GM21390 (cell line): ENCODE measurements at regions not wholly inside any gene's neighbourhood (a gene's known extent, or its start where the extent isn't known, plus 50 kb on each side); places are given as distances from the start of the nearest gene placed in this dataset.

ENCODE experiments used
- ATAC-seq: cut with Tn5 transposase; IDR thresholded peaks from one replicate; pipeline ENCODE4 v1.9.1; 2021; ENCODE audit not compliant: unreplicated experiment

DNA sequence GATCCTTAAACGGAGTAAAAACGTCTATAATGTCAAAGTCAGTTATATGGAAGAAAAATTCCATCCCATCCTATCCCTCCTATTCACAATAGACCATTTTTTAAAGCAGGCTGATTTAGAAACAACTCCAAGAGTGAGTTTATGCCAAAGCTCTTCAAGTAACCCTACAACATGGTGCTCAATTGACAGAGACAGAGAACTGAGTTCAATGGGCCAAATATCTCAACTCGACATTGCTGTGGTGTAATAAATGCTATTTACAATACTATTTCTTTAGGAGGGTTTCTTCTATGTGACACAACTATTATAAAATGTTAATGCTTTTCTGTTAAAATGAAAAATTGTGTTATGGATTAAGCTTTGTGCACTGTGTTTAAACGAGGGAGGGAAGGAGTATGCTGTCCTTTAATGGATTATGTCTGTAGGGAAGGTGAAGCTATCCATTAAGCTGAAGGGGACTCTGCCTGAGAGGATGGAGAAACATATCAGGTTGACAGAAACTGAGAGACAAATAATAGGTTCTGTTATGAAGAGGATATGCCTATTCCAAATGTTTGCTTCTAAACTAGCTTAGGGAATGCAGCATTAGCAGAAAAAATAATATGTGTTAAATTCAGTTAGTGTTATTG lies 362.5 kb upstream of the CHRM3 start:
- ATAC-seq, result no peak

DNA sequence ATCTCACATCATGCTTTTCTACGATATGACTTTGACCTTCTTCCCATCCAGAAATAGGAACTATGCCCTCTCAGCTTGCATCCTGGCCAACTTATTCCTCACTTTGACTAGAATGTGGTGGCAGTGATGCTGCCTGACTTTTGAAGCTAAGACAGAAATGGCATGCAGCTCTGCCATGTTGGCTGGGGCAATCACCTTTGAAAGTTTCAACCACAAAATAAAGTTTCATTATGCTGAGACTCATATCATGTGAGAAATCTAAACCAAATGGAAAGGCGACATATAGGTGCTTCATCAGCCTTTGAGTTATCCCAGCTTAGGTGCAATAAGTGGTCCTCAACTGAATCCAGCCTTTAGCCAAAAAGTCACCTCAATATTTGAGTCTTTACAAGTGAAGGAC lies 370.0 kb upstream of the CHRM3 start:
- no peak for ATAC-seq

DNA sequence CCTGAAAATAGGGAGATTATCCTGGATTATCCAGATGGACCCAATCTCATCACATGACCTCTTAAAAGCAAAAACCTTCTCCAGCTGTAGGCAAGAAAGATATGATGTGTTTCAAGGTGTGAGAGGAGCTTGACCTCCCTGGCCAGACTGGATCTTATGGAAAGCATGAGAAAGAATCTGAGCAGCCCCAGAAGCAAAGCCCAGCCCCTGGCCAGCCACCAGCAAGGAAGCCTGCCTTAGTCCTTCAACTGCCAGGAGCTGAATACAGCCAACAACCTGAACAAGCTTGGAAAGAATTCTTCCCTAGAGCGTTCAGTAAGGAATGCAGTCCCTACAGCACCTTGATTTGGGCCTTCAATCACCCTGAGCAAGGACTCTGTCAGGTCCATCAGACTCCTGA lies 375.0 kb upstream of the CHRM3 start:
- ATAC-seq, result no peak

DNA sequence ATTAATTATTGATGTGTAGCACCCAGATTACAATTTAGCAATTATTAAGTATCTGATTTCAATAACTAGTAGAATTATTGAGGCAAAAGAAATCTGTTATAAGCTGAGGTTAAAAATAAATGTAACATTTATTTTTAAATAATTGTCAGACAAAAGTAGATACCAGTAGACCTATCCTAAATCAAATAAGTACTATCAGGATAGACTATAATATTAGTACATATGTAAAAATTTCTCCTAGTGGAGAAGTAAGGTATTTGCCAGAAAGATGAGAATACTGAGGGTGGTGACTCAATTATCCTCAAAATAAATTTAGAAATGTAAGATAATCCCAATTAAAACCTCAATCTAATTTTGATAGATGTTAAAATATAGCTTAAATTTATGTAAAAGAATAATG lies 377.8 kb upstream of the CHRM3 start:
- no peak for ATAC-seq

DNA sequence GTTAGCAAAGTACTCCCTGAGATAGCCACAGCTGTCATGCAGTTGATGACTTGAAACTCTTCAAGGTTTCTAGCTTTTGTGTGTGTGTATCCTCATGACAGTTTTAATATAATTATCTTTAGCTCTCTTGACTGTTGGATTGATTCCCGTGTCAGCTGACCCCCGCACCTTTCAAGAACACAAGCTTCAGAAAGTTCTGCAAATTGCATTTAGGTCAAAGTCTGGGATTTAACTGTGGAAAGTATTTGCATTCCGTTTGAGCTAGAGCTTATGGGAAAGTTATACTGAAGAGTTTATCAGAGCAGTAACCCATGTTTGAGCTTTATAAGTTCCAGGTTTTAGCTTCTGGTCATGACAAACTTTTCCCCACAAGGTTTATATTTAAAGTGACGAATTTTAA lies 380.1 kb upstream of the CHRM3 start:
- ATAC-seq, result no peak

DNA sequence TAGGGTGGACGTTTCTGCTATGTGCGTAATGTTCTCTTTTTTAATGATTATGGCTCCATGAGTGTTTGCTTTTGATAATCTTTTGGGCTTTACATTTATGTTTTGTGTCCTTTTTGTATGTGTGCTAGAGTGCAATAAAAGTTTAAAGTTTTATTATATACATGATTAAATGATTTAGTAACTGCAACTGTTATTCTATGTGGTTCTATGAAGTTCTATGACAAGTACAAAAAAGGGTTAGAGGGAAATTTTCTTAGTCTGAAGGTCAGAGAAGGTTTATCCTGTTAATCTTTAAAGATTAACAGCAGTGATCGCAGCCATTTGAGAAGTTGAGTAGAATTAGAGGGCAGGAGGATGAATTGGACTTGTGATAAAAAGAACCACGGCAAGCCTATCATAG lies 386.4 kb upstream of the CHRM3 start:
- ATAC-seq, result no peak

DNA sequence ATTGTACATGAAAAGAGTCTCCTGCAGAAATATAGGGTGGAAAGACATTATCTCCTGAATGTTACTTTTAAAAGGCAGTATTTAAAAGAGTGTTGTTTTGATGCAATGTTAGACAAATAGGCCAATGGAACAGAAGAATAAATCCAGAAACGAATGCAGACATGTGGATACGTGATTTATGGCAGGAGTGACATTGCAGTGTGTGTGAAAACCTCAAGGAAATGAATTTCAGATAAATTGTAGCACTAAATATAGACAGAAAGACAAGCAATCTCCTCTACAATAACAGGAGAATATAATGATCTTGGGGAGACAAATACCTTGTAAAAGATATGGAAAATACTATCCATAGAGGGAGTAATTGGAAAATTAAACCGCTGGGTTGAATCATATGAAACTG lies 387.8 kb upstream of the CHRM3 start:
- no peak for ATAC-seq

DNA sequence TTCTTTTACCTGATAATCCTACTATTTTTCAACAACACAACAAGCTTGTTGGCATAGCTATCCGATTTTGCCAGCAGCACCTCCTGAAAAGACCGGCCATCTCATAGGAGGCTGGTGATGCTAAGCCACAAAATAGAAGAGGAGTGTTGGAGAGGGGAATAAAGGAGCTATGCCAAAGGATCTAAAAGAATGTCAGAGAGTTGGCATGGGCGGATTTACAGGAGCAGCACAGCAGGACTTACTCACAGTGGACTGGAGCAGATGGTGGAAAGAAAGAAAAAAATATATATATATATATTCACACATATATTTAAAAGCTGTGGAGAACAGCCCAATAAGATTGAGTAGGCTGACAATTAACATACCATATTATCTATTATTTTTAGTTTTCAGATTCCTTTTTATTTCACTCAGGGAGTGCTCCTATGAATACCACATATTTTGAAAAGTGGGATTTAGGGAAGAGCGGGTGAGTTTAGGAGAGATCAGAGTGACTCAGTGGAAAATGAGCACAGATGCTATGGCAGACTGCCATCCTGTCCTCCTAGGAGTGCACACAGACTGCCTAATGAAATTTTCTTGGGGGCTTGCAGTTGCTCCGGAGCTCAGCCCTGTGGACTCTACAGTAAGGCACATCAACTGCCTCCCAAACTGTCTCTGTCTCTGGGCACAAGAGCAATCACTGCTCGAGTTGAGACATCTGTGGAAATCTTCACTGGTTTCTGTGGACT lies 394.4 kb upstream of the CHRM3 start:
- no peak for ATAC-seq

DNA sequence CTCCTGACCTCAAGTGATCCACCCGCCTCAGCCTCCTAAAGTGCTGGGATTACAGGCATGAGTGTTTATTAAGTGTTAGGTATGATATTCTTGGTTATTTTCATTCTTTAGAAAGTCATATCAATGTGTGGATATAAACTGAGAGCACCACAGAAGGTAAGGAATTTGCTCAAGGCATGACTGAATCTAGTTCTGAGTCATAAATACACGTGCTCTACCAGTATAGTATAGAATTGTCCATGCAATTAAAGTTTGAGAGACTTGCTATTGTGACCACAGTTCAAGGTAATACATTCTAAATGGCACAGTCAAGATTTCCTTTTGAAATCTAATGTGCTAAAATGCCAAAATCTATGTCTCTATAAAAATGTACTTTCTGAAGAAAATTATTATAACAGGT lies 401.1 kb upstream of the CHRM3 start:
- no peak for ATAC-seq

DNA sequence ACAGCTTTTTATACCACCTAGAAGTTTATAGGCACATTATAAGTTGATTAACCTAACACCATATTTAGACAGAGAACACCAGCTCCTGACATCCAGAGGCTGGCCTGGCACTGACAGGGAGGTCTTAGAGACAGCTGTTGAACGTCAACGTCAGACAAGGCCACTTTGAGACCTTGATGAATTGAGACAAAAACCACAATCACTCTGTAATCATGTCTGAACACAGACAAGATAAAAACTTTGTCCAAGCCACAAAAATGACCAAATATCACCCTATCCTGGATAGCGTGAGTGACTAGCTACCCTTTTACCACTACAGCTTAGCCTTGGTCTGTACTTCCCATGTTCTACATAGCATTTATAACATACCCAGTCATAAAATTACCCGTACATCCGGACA lies 403.6 kb upstream of the CHRM3 start:
- no peak for ATAC-seq

DNA sequence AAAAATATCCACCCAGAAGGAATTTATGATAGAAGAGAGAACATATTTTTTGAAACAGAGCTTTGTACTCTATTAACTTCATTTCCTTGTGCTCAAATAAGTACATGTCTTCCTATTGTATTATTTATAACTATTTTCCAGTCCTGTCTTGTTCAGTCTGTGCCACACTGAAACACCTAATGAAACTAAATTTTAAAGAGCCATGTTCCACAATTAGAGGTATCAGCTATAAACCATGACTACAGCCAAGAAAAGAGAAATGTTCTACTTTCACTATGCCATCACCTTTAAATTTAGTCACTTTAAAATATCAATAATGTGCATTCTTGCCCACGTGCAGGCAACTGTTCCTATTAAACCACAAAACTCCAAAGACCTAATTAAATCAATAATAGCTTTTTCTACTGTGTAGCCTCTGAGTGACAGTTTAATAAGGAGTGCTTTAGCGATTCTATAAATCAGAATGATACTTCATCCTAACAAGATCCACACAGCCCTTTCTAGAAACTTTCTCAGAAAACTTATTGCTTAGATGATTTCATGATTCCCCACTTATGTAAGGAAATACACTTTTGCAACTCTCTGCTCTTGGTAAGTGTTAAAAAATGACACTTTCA lies 404.9 kb upstream of the CHRM3 start:
- ATAC-seq, result no peak

DNA sequence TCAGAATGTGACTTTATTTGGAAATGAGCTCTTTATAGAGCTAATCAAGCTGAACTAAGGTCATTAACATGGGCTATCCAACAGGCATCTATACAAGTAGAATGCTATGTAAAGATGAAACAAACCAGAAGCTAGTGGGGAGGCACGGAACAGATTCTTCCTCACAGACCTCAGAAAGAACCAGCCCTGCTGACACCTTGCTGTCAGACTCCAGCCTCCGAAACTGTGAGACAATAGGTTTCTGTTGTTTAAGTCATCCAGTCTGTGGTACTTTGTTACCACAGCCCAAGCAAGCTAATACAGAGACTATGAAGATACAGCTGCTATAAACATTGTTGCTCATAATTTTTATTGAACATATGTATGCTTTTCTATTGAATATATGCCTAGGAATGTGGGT lies 406.3 kb upstream of the CHRM3 start:
- no peak for ATAC-seq

DNA sequence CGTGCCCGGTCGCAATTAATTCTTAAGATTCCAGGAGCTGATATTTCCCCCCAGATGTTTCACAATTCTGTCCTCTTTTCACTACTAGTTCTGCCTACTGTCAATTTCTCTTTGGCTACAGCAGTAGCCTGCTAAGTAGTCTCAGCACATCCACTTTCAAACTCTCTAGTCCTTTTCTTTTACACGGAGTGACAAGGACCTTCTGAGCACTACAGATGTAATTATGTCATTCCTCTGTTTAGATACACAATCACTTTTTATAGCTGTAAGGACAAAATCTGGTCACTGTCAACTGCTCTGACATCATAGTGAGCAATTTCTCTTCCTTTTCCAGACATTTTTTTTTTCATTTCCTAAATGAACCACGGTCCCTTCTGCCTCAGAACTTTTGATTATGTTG lies 421.7 kb upstream of the CHRM3 start:
- ATAC-seq, result no peak

DNA sequence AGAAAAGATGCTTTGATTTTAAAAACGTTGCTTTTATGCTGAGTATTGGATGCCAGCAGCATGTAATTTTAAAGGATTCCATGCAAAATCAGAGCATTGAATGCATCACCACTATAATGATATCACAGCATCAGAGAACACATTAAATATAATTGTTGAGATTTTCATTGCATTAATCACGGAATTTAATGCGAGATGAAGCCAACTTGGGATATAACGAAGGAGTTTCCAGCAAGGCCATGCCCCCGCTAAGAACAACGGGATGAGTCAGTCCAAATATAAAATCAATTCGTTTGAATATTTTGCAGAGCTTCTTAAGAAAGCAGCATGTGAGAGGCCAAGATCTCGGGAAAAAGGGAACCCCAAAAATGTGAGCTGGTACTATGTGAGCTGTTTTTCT lies 423.4 kb upstream of the CHRM3 start:
- no peak for ATAC-seq

DNA sequence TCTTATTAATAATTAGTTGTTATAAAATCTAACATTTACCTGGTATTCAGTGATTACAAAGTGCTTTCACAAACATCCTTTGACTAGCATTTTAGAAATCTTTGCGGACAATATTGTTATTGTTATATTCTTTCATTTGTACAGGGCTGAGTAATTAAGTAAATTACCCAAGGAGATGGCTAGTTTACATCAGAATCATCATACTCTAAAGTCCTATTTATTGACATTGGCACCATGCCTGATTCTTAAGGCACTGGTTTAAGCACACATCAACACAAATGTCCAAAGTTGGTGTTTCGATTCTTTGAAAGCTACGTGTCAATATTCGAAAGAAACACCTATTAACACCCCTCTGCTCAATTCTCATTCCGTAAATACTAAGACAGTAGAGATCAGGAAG lies 424.6 kb upstream of the CHRM3 start:
- no peak for ATAC-seq

DNA sequence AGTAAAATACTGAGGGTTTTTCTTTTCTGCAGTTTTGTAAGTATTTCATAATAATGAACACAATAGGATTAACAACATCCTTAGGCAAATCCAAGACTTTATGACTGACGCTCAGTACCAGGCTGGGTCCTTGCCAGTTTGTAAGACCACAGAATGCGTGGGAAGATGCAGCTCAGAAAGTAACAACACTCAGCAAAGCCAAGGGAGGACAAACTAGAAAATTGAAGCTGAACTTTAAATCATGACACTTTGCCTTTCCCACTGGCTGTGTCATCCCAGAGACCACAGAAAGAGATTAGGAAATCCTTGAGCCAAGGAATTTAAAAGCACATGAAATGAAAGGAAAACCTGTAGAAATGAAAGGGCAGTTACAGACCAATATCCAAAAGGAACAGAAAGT lies 426.3 kb upstream of the CHRM3 start:
- no peak for ATAC-seq

DNA sequence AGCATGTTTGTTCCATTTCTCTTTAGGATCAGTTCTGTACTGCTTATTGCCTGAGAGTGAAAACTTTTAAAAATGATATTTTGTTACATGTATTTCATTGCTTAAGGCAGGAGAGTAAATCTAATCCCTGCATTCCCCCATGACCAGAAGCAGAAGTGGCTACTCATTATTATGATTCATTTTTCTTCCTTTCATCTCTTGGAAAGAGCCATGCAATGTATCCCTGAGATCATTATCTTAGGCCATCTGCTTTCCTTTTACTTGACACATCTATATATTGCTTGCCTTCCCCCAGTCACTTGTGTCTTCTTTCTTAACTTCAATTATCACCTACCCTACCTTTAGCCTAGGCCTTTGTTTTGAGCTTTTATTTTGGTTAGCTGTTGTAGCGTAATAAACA lies 430.4 kb upstream of the CHRM3 start:
- ATAC-seq, result no peak

DNA sequence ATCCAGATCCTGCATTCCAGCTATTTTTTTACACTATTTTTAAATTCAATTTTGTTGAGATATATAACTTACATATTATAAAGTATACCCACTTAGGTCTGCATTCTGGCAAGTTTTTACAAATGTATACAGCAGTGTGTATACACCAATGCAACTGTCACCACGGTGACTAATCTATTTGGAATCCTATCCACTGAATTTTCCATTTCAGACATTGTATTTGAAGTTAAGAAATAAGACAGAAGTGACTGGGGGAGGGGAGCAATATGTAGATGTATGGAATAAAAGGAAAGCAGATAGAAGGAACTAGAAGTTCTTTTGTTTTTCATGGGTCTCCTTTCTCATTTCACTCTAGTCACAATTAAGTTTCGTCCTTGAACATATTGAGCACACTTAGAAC lies 431.5 kb upstream of the CHRM3 start:
- ATAC-seq, result no peak

DNA sequence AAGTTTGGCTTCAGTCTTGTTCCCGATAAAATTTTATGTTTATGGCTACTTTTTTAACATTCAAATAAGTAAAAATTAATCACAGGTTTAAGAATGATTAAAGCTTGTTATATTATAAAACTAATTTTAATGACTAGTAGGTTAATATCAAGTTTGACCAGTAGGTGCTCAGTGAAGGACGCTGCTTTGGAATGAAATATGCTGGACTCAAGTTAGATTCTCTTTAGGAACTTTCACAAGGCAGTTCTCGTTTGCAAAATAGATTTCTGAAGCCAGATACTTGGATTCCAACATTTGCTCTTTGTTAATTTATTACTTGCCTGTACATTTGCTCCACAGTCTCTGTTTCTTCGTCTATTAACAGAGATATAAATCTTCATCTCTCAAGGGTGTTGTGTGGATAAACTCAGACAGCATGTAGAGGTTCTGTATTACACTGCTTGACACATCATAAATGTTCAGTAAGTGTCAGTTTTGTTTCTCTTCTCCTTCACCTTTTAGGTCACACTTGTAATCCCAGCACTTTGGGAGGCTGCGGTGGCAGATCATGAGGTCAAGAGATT lies 432.8 kb upstream of the CHRM3 start:
- no peak for ATAC-seq

DNA sequence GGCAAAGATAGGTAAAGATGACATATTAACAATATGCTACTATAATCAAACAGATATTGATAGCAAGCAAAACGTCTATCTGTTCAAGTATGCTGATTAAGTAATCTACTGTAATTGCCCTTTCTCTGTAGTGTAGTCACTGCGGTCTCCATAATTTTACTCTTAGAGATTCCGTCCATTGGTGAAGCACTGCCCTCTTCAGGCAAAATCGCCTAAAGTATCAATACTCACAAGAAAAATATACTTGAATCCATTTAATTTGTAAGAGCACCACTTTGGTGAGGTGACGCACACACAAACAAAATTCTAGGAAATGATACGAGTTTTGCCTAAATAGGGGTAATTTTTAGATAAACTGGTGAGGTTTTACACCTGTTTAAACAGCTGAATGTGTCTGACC lies 434.6 kb upstream of the CHRM3 start:
- no peak for ATAC-seq

DNA sequence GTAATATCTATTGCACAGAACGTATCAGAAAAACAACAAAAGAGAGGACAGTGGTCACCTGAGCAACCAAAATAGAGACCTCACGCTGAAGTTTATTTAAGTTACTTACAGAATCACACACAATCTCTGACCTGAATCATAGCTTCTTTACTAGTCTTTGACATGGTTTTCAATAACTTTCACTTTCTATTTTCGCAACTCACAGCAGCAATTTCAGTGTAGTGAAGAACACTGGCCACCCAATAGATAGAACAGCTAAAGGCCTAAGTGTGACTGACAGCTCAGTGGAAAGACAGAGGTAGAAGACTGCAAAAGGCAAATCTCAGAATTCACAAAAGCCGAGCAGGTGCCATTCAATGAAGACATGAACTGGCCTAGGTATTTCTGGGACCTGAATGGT lies 435.6 kb upstream of the CHRM3 start:
- peak; percentile 55 for ATAC-seq

DNA sequence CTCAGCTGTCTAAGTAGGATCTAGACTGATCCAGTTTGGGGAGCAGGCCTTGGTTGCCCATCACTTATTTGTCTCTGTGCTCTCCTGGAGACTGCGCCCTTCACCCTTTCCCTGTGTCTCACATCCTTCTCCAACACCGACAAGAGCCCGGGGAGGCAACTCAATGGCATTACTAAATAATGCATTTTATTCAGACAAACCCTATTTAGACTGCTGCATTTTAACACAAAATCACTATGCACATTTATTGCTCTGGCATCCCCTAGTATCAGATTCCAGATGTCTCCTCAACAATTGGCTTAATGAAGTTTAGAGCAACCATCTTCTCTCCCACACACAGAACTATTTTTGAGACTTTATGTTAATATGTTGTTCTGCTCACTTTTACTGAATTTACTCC lies 436.4 kb upstream of the CHRM3 start:
- no peak for ATAC-seq
